COR-L47 (cell line): ENCODE measurements at regions not wholly inside any gene's neighbourhood (a gene's known extent, or its start where the extent isn't known, plus 50 kb on each side); places are given as distances from the start of the nearest gene placed in this dataset.
A peak's percentile ranks its signal among the peaks of the same experiment; 100 is the strongest.

ENCODE experiments used
- DNase-seq: peaks from one replicate; lab custom pipeline; 2025; lab: John Stamatoyannopoulos, UW

DNA sequence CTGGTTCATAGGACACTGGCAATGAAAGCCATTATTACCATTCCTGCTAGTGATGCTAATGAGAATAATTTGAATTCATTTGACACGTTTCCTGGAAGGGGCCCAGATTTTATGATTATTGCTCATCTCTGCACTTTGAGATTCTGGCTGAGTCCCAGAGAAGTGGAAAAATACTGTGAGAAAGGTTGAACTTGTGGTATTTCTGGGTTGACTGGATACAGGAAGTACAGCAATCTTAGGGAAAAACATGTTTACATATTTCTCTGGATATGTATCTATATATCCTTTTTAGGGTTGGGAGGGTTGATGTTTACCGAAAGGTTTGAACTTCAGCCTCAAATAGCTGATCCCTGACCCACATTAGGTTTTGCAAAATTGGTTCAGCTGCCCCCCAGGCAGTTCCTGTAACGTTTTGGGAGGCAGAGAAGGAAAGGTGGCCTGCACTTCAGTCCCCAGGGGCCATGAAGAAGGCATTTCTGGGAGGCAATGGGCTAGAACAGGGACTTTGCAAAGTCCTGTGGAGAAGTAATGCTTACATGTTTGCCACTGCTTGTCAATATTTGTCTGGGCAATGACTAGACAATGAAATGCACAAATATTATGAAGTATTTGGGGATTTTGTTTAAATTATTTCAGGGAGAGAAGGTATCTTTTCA lies 253.7 kb upstream of the PITRM1 start:
- no peak for DNase-seq

DNA sequence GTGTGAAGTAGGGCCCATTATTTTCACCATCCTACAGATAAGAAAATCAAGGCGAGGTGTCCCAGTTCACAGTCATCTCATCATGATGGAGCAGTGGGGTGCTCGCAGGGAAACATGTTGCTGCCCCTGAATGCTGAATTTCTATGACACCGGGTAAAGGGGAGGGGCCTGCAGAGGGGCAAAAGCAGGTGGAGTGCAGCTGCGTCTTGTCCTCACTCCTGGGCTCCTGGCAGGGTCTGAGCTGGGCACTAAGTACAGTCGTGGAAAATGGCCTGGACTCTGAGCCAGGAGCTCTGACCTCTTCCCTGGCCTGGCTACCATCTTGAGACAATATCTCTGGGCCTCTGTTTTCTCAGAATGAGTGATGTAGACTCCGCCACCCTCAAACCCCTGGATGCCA lies 253.1 kb upstream of the PITRM1 start:
- DNase-seq = no peak

DNA sequence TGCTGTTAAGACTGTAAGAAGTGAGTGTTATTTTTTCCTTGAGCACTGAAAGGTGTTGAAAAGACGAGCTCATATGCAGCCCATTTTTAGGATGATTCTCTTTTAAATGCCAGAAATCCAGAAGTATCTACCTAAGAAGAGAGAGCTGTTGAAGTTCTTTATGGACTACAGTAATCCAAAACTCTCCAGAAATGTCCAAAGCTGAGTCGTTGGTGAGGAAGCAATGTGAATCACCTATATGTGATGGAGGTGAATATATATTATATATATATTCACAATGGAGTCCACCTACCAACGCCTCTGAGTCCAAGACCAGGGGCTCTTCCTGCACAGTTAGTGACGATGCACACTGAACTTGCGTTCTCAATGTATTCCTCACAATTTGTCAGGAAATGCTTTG lies 252.7 kb upstream of the PITRM1 start:
- no peak for DNase-seq

DNA sequence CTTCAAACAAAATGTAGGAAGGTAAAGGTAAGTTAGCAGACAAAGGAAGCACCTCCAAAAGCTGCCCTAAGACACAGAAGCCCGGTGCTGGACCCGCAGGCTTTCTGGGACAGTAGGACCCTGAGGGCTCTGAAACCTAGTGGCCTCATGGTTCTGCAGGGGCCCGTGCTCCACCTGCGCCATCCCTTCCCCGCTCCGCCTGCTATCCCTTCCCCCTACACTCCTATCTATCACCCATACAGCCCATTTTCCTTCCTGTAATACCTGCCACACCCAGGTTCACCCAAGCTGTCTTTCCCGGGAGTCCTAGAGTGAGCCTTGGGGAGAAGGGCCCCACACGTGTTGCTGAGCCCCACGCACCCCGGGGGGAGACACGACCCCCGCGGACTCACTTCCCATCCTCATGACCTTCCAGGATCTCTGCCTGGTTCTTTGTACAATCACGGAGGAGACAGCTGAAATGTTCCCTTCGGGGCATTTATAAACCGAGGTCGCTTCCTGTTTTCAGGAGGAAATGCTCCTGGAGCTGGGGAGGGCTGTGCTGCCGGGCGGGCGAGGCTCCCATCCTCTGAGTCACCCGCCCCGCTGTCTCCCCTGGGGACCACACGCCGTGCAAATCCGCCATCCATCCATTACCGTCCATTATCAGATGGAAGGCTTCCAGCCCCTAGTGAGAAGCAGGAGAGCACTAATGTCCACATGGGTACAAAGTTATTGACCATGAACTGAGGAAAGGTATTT lies 251.7 kb upstream of the PITRM1 start:
- peak; percentile 38 for DNase-seq

DNA sequence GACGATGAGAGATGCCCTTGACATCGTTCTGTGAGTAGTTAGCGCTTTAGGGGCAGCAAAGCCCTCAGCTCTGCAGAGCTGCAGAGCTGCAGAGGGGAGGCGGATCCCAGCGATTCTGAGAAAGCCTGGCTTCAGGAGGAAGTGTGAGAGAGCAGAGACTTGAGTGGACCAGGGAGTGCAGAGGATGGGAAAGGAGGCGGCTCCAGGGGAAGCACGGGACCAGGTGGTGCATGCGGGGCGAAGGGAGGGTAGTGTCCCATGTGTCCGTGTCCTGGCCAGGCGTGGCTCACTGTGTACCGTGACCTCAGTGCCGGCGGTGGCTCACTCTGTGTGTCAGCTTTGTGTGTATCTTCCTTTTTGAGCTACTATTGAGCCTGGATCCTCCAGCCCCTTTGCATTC lies 250.8 kb upstream of the PITRM1 start:
- DNase-seq = no peak

DNA sequence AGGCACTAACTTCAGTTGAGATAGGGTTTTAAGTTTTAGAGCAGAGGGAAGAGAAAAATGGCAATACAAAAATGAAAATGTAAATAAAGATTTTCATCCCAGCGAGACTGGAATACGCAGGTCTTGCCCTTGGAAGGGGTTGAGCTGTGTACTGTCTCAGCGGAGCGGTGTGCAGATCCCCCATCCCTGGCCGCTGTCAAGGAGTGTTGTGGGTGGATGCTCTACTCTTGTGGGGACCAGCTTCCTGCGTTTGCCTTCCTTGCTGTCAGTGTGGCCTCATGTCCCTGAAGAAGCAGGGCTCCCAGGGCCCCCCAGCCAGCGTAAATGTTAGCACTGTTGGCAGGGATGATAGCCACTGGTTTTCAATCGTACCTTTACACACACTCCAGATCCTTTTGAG lies 249.7 kb upstream of the PITRM1 start:
- DNase-seq = no peak

DNA sequence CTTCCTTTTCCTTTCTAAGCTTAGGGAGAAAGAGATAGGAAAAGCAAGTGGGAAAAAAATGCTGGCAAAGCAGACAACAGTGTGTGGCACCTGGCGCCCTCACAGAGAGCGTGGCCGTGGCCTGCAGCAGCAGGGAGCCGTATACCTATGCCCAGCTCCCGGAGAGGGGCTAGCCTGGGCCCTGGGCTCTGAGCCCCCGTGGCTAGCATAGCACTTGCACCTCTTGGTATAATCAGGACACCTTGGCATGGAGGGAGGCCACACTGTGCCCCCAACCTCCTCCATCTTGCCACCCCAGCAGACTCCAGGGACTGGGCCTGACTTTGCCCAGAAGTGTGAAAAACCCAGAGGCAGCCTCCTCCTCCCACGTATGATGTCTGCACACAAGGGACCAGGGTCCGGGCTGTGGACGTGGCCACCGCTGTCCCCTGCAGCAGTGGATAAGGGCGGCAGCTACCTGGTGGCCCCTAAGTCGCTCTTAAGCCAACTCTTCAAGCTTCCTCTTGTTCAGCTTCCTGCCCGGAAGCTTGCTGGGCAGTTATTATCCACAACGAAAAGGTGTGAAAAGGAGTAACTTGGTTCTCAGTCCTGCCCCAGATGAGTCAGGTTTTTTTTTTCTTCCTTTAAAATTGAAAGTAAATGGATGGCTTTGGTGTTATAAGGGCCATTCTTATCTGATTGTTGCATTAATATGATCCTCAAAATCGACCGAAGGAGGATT lies 249.1 kb upstream of the PITRM1 start:
- no peak for DNase-seq

DNA sequence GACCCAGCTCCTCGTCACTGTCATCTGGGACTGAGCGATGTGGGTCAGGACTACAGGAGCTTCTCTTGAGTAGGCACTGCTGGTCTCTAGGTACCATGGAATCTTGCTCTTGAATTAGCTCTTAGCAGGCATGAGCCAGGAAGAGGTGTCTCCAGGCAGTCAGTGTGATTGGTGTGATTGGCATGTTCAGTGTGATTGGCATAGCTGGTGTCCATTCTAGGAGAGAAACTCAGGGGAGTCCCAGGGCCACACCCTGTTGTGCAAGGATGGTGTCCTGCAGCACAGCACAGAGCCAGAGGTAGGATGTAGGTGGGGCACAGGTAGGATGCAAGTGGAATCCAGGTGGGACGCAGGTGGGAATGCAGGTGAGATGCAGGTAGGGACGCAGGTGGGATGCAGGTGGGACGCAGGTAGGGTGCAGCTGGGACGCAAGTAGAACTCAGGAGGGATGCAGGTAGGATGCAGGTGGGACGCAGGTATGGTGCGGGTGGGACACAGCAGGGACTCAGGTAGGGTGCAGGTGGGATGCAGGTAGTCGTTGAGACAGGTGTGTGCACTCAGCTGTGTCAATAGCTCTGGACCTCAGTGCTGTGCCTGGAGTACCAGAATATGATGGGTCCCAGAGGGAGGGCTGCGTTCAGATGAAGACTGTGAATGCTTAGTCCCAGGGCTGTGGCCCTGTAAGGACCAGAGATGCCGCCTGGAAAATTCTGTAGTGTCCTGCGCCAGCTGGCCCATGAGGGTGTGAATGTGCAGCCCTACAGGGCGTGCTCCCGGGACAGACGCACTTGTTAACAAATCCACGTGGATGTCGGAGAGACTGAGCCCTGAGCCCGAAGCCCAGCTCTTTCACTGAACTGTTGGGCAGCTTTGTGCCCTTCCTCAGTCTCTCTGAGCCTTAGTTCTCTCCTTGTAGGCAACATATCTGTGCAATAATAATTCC lies 248.2 kb upstream of the PITRM1 start:
- no peak for DNase-seq

DNA sequence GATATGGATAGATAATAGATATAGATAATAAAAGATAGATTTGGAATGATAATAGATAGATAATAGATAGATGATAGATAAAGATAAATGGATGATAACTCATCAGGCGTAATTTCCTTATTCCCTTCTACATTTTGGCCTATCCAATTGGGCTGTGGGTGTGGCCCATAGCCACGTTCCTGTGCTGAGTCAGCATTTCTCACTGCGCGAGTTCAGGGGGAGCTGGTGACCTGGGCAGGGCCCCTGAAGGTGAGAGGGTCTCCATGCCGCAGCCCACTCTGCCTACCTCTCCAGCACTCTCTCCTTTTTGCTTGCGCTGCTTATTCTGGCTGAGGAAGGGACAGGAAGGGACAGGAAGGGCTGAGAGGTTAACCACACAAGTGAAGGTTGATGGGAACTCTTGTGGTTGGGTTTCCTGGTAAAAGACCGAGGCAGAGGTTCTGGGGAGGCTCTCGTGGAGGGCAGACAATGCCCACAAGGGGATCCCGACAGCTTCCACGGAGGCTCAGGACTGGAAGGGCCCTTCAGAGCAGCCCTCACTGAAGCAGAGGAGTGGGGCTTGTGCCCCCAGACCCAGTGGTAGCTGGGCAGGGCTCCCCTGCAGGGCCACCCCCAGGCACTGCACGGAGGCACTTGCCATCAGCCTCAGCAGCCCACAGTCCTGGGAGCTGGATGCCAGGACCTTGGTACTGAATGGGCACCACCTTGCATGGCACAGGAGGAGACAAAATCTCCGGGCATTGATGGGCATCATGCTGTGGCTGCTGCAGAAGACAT lies 247.3 kb upstream of the PITRM1 start:
- DNase-seq = no peak

DNA sequence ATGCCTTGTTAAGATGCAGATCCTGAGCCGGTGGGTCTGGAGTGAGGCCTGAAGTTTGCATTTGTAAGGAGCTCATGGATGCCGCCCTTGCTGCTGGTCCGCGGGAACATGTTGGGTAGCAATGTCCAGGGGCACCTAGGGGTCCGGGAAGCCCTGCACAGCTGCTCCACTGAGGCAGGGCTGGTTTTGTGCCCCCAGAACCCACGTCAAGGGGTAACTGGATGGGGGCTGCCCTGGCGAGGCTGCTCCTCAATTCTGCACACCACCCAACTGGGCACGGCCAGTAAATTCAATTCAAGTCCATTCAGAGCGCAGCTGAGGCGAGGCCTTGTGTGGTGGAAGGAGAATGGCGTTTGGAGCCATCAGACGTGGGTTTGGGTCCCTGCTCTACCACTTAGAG lies 246.3 kb upstream of the PITRM1 start:
- DNase-seq = no peak

DNA sequence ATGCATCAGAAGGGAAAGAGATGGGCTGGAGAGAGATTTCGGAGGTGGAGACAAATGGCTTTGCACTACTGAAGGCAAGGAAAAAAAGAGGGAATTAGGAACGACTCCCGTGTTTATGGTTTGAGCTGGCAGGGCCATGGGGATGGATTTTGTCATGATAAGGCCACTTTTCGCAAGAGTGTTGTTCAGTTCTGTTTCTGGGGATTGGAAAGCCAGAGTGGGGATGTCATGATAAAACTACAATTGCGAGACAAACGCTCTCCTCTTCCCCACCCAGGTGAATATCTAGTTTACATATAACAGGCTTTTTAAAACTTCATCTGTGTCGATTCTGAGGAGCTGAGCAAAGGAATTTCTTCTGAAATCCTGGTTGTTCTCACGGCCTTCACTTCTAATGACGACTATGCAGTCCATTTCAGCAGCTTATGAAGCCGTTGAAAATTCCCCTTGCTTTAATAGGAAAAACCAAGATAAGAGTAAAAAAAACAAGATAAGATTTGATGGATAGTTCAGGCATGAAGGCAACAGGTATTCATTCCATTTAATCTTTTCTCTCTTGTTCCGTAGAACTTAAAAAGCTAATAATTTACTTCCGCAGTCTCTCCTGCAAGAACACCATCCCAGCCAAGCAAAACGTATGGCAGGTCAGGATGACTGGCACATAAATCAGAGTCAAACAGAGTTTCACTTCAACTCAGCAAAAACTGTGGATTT lies 245.6 kb upstream of the PITRM1 start:
- no peak for DNase-seq

DNA sequence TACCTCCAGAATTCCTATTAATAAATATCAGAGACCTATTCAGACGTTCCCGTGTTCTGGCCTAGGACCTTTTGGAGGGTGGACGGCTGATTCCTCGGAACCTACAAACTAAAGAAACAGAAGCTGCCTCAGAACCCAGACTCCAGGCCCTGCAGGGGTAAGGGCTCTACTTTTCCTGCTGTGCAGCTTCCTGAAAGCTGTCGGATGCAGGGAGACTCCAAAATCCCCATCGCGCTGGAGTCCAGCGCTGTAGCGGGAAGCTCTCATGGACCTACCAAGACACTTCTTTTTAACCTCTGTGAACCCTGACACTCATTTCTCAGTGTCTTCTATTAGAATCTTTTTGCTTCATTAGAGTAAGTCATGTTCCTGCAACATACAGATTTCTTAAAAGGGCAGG lies 244.5 kb upstream of the PITRM1 start:
- no peak for DNase-seq

DNA sequence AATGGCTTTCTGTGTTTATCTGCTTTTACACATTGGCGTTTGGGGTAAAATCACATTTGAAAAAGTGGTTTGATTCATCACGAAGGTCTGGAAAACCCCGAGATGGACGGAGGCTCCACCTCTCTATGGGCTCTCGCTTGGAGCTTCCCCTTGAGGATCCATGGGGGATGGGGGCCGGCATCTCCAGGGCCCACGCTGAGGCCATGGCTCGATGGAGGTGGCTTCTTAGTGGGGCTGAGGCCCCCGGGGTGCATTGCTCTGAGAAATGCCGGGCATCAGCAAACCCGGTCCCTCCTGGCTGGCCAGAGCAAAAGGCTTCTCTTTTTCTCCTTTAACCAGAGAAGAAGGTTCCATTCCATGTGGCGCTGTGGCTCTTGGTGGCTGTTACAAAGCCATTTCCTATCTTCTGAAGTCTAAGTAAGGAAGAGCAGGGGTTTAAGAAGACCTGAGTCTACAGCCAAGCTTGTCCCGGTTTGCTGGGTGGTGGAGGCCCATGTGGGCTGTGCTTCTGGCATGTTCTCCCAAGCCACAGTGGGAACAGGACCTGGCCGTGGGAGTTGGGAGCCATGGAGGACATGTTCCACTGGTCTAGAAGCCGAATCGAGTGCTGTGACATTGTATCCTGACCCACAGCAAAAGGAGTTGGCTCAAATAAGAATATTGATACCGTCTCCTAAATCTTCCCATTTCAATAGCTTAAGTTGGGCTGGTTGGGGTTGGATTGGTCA lies 243.5 kb upstream of the PITRM1 start:
- no peak for DNase-seq

DNA sequence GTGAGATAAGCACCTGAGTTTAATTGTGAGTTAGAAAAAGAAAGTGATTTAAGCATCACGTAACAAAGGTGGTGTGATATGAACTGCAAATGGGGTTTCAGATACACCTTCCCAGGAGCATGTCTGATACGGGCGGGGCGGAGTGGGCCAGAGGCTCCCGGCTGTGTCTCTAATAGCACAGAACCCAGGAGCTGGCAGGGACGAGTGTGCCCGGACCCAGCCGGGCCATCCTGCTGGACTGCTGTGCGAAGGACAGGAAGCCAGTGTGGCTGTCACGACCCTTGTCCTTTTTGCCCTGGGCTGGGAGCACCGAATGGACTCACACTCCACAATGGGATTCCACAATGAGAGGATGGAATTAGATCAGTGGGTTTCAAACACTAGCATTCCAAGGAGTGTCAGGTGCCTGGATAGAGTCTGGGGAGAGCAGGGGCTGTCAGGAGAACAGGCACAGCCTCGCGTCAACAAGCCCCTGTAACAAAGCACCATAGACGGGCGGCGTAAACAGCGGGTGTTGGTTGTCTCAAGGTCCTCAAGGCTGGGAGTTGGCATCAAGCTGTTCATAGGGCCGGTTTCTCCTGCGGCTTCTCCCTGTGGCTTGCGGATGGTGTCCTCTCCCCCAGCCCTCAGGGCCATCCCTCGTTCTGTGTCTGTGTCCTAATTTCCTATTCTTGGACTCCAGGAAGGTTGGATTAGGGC lies 242.6 kb upstream of the PITRM1 start:
- DNase-seq = no peak

DNA sequence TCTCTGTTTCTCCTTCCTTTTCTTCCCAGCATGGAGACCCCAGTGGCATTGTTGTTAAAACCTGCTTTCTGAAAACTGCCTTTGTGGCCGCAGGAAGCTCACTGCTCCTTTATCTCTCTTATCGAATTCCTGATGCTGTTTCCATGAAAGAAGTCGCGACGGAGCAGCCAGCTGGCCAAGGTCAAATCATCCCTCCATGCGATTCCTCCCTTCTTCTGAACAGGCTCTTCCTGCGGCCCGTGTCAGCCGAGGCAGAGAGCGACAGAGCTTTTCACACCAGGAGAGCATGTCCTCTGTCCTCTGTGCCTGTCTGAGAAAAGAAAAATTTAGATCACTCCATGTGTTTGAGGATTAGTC lies 242.1 kb upstream of the PITRM1 start:
- DNase-seq = no peak

DNA sequence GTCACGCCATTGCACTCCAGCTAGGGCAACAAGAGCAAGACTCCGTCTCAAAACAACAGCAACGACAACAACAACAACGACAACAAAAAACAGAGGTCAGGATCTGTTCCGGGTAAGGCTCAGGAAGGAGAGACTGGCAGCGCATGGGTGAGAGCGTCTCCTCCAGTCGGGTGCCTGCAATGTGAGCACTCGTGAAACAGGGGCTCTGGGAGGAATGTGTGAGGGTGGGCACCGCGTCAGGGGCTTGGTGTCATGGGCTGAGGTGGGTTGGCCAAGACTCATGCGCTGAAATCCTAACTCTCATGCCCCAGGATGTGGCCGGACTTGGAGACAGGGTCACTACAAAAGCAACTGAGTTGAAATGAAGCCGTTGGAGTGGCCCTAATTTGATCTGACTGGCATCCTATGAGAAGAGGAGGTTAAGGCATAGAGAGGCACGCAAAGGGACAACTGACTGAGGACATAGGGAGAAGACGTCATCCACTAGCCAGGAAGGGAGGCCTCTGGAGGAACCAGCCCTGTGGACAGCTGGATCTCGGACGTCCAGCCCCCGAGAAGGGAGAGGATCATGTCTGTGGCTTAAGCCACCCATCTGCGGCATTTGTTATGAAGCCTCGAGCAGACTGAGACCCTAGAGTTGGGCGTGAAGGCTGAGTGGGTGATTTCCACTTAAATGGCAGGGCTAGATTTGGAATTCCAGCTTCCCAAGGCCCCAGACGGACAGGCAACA lies 241.5 kb upstream of the PITRM1 start:
- no peak for DNase-seq

DNA sequence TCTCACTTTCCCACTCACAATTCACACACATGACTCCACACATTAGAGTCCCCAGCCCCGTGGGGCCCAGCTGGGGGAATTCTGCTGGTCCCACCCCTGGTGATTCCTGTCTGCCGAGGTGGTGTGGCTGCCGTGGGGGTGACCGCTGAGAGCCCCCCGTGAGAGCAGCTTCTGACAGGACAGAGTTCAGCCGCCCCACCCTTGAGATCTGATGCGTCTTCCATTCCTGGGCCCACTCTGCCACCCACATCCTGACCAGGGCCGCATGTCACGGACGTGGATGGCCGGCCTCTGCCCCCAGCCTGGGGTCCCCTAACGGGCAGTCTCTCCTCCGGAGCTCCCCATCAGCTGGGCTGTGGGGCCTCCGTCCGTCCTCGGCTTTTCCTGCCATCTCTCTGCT lies 240.1 kb upstream of the PITRM1 start:
- no peak for DNase-seq

DNA sequence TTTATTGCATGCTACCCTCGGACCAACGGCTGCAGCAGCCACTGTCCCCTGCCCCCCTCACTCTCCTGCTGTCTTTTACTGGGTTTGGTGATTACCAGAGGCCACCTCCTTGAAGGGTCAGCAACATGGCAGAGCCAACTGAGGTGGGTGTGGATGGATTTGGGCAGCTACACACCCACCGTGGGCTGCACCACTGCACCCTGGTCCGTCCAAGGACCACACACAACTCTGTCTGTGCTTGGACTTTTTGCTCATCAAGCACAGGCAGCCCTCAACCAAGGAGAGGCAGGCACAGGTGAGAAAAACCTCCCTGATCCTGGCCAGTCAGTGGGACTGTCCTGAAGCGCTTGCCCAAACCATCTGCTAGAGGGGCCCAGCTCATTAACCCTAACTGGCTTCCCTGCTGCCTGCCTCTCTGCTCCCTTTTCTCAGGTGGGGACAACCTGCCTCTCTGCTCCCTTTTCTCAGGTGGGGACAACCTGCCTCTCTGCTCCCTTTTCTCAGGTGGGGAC lies 239.5 kb upstream of the PITRM1 start:
- DNase-seq = no peak

DNA sequence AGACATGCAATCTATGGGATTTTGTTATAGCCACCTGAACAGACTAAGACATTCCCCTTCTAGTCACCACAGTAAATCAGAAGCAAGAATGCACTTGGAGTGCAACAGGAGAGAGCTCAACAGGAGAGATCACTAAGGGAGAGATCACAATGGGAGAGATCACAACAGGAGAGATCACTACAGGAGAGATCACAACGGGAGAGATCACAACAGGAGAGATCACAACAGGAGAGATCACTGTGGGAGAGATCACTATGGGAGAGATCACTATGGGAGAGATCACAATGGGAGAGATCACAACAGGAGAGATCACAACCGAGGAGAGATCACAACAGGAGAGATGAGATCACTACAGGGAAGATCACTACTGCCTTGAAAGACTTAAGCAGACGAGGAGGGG lies 238.5 kb upstream of the PITRM1 start:
- DNase-seq = no peak
